ENCODE measurements at regions not wholly inside any gene's neighbourhood (a gene's known extent, or its start where the extent isn't known, plus 50 kb on each side); places are given as distances from the start of the nearest gene placed in this dataset.

- Histone ChIP-seq H3K4me3 (no peak overlapping the region), H3F3A (replicated peaks; ENCODE audit: low read depth) (no peaks in the 10 kb centered on the region), H3K36me3 (ENCODE audit: insufficient read depth) (no peaks in the 10 kb centered on the region), H3K79me2 (replicated peaks; ENCODE audit: insufficient read depth) (no peaks in the 10 kb centered on the region), H3K4me2 (no peak overlapping the region), H3K9me2 (ENCODE audit: insufficient read depth) (peaks cover 3% of the 10 kb centered on the region; the same call in 1 of the 2 replicates), H3K27me3 (ENCODE audit: insufficient read depth) (no peaks in the 10 kb centered on the region), H3K4me1 (ENCODE audit: insufficient read depth) (peaks cover 28% of the 10 kb centered on the region), H3K27ac (ENCODE audit: low read depth) (no peak overlapping the region), H4K20me1 (replicated peaks; ENCODE audit: insufficient read depth) (no peaks in the 10 kb centered on the region), H2AFZ (no peak overlapping the region)
- TF ChIP-seq EZH2phosphoT487 (IDR thresholded peaks at IDR 0.05; ENCODE audit: unreplicated experiment): no peak
- TF ChIP-seq STAT1 (IDR thresholded peaks at IDR 0.05; ENCODE audit: unreplicated experiment): no peak
- no peak for TF ChIP-seq ZNF331 (CRISPR knock-in tag; IDR thresholded peaks at IDR 0.05; ENCODE audit: low read depth)
- TF ChIP-seq ETS1 (IDR thresholded peaks at IDR 0.05): no peak
- no peak for TF ChIP-seq NANOG (IDR thresholded peaks at IDR 0.05; ENCODE audit: borderline replicate concordance)
- TF ChIP-seq, protein P1, sequence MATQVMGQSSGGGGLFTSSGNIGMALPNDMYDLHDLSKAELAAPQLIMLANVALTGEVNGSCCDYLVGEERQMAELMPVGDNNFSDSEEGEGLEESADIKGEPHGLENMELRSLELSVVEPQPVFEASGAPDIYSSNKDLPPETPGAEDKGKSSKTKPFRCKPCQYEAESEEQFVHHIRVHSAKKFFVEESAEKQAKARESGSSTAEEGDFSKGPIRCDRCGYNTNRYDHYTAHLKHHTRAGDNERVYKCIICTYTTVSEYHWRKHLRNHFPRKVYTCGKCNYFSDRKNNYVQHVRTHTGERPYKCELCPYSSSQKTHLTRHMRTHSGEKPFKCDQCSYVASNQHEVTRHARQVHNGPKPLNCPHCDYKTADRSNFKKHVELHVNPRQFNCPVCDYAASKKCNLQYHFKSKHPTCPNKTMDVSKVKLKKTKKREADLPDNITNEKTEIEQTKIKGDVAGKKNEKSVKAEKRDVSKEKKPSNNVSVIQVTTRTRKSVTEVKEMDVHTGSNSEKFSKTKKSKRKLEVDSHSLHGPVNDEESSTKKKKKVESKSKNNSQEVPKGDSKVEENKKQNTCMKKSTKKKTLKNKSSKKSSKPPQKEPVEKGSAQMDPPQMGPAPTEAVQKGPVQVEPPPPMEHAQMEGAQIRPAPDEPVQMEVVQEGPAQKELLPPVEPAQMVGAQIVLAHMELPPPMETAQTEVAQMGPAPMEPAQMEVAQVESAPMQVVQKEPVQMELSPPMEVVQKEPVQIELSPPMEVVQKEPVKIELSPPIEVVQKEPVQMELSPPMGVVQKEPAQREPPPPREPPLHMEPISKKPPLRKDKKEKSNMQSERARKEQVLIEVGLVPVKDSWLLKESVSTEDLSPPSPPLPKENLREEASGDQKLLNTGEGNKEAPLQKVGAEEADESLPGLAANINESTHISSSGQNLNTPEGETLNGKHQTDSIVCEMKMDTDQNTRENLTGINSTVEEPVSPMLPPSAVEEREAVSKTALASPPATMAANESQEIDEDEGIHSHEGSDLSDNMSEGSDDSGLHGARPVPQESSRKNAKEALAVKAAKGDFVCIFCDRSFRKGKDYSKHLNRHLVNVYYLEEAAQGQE (IDR thresholded peaks at IDR 0.05; ENCODE audit: unreplicated experiment): no peak
- TF ChIP-seq, protein P2, sequence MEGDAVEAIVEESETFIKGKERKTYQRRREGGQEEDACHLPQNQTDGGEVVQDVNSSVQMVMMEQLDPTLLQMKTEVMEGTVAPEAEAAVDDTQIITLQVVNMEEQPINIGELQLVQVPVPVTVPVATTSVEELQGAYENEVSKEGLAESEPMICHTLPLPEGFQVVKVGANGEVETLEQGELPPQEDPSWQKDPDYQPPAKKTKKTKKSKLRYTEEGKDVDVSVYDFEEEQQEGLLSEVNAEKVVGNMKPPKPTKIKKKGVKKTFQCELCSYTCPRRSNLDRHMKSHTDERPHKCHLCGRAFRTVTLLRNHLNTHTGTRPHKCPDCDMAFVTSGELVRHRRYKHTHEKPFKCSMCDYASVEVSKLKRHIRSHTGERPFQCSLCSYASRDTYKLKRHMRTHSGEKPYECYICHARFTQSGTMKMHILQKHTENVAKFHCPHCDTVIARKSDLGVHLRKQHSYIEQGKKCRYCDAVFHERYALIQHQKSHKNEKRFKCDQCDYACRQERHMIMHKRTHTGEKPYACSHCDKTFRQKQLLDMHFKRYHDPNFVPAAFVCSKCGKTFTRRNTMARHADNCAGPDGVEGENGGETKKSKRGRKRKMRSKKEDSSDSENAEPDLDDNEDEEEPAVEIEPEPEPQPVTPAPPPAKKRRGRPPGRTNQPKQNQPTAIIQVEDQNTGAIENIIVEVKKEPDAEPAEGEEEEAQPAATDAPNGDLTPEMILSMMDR (conservative IDR thresholded peaks at IDR 0.05; ENCODE audit: low read depth in 2 of 2): no peak
- TF ChIP-seq JUNB (IDR thresholded peaks at IDR 0.05; ENCODE audit: unreplicated experiment): no peak
- no peak for TF ChIP-seq EZH2 (IDR thresholded peaks at IDR 0.05; ENCODE audit: low read depth, unreplicated experiment)
- no peak for TF ChIP-seq CREB1 (CRISPR knock-in tag; IDR thresholded peaks at IDR 0.05; ENCODE audit: low read depth)
- no peak for TF ChIP-seq ZNF114 (CRISPR knock-in tag; IDR thresholded peaks at IDR 0.05)
- no peak for TF ChIP-seq ZNF462 (CRISPR knock-in tag; IDR thresholded peaks at IDR 0.05)
- TF ChIP-seq POLR2AphosphoS5 (IDR thresholded peaks at IDR 0.05; ENCODE audit: low read depth): no peak
- no peak overlapping the region for H3K4me3 Mint-ChIP-seq
- no peak for DNase-seq (ENCODE audit: low spot score)
- H3K27me3 Mint-ChIP-seq (ENCODE audit: insufficient read depth, low read depth, poor library complexity): peaks cover 16% of the 10 kb centered on the region
- peaks cover 24% of the 10 kb centered on the region for H3K4me1 Mint-ChIP-seq
- no peak overlapping the region for H3K27ac Mint-ChIP-seq
- ATAC-seq: no peak
- H3K9me3 Mint-ChIP-seq: no peaks in the 10 kb centered on the region
- no peaks in the 10 kb centered on the region for H3K36me3 Mint-ChIP-seq (ENCODE audit: low read depth)
These were observed 74.1 kb upstream of the CADM1 start for GRCh38 chr11:115578275-115578674.
